SK-N-SH (cell line): ENCODE measurements at regions not wholly inside any gene's neighbourhood (a gene's known extent, or its start where the extent isn't known, plus 50 kb on each side); places are given as distances from the start of the nearest gene placed in this dataset.

Experiments
- CTCF ChIA-PET: fragments of 300-600, 350-600 bp; formaldehyde crosslinking; extraction: SDS; loops from one replicate; lab custom pipeline; 2021; lab: Yijun Ruan, JAX
- POLR2A ChIA-PET: fragments of 350-600 bp; sonication (Branson Sonifier 250); formaldehyde crosslinking; extraction: SDS; loops from one replicate; lab custom pipeline; 2020; ENCODE audit warnings: antibody characterized with exemption, inconsistent platforms; lab: Yijun Ruan, JAX
- DNase-seq: peaks from one replicate; pipeline ENCODE4 v3.0.0; 2012
- H2AFZ ChIP-seq: fragments of 200-600 bp; sonication (generic); 2 replicates; pipeline ENCODE4 v1.8.1; 2016; ENCODE audit warnings: antibody characterized with exemption, mild to moderate bottlenecking, low read depth
- H3F3A ChIP-seq: fragments of 200-600 bp; sonication (generic); replicated peaks from 2 replicates; pipeline ENCODE3; 2016; ENCODE audit warnings: antibody characterized with exemption, mild to moderate bottlenecking; ENCODE audit not compliant: insufficient read depth
- H3K27ac ChIP-seq, 2 experiments: fragments of 200-500 bp in 1 of 2; fragments of 200-600 bp in 1 of 2; sonication (Bioruptor generic) in 1 of 2; sonication (generic), shearing (Covaris generic) in 1 of 2; 2 replicates each; pipeline versions ENCODE4 v1.5.1 to v1.6.1; 2014 to 2016; ENCODE audit warnings: low read depth in 2 of 2, inconsistent platforms in 1 of 2, low read length in 1 of 2, mild to moderate bottlenecking in 1 of 2, mixed read lengths in 1 of 2
- H3K27me3 ChIP-seq: fragments of 200-600 bp; sonication (generic), shearing (Covaris generic); 2 replicates; pipeline ENCODE4 v1.6.1; 2016; ENCODE audit warnings: mixed run types; ENCODE audit not compliant: insufficient read depth
- H3K36me3 ChIP-seq, 2 experiments: fragments of 200-500 bp in 1 of 2; fragments of 200-600 bp in 1 of 2; sonication (Bioruptor generic) in 1 of 2; sonication (generic) in 1 of 2; replicated peaks in 1 of 2; 2 replicates each; pipeline versions ENCODE3 to v1.5.1; 2014 to 2016; ENCODE audit warnings: low read length in 1 of 2, mild to moderate bottlenecking in 1 of 2; ENCODE audit not compliant: insufficient read depth in 2 of 2, control insufficient read depth in 1 of 2
- H3K4me1 ChIP-seq, 2 experiments: fragments of 200-500 bp in 1 of 2; fragments of 200-600 bp in 1 of 2; sonication (Bioruptor generic) in 1 of 2; sonication (generic), shearing (Covaris generic) in 1 of 2; 2 replicates each; pipeline versions ENCODE4 v1.5.1 to v1.6.1; 2014 to 2016; ENCODE audit warnings: low read depth in 1 of 2, low read length in 1 of 2, mixed run types in 1 of 2; ENCODE audit not compliant: insufficient read depth in 2 of 2, control insufficient read depth in 1 of 2
- H3K4me2 ChIP-seq: fragments of 200-600 bp; sonication (generic), shearing (Covaris generic); 2 replicates; pipeline ENCODE4 v1.6.1; 2017; ENCODE audit warnings: mixed run types
- H3K4me3 ChIP-seq, 2 experiments: fragments of 200-500 bp in 1 of 2; fragments of 200-600 bp in 1 of 2; sonication (Bioruptor generic) in 1 of 2; sonication (generic), shearing (Covaris generic) in 1 of 2; 2 replicates each; pipeline versions ENCODE4 v1.5.1 to v1.8.1; 2014 to 2016; ENCODE audit warnings: low read depth in 2 of 2, inconsistent platforms in 1 of 2, low read length in 1 of 2, mild to moderate bottlenecking in 1 of 2, mixed read lengths in 1 of 2, moderate library complexity in 1 of 2
- H3K79me2 ChIP-seq: fragments of 200-600 bp; sonication (generic); 2 replicates; pipeline ENCODE4 v1.8.1; 2017; ENCODE audit warnings: mild to moderate bottlenecking; ENCODE audit not compliant: insufficient read depth
- H3K9ac ChIP-seq: fragments of 200-600 bp; sonication (generic); 2 replicates; pipeline ENCODE4 v1.6.1; 2017; ENCODE audit warnings: mixed run types
- H3K9me2 ChIP-seq: fragments of 200-600 bp; sonication (generic); 2 replicates; pipeline ENCODE4 v1.6.1; 2017; ENCODE audit warnings: mixed run types
- H3K9me3 ChIP-seq: fragments of 200-600 bp; sonication (generic); 2 replicates; pipeline ENCODE4 v1.6.1; 2017; ENCODE audit warnings: mixed run types, mild to moderate bottlenecking, moderate library complexity
- H4K20me1 ChIP-seq: fragments of 200-600 bp; sonication (generic); 2 replicates; pipeline ENCODE4 v1.6.1; 2017; ENCODE audit warnings: mild to moderate bottlenecking, mixed run types; ENCODE audit not compliant: insufficient read depth
- CHD2 ChIP-seq: fragments of 150-350 bp; IDR thresholded peaks from 2 replicates; pipeline ENCODE4 v1.6.1; 2018; ENCODE audit warnings: low read length; ENCODE audit not compliant: partially characterized antibody
- ELF1 ChIP-seq: IDR thresholded peaks from 2 replicates; pipeline ENCODE4 v1.4.0; 2012
- EP300 ChIP-seq, 2 experiments: IDR thresholded peaks; 2 replicates each; pipeline versions ENCODE4 v1.4.0 to v1.6.1; 2012; ENCODE audit warnings: borderline replicate concordance in 1 of 2, low read depth in 1 of 2, low read length in 1 of 2
- FOXJ3 ChIP-seq: sonication (generic); formaldehyde crosslinking; IDR thresholded peaks from 2 replicates; pipeline ENCODE4 v1.5.1; 2020; ENCODE audit warnings: mild to moderate bottlenecking, missing genetic modification reagents
- FOXM1 ChIP-seq: IDR thresholded peaks from 2 replicates; pipeline ENCODE4 v1.4.0; 2012; ENCODE audit warnings: low read depth, mild to moderate bottlenecking
- GATA2 ChIP-seq: sonication (generic); formaldehyde crosslinking; IDR thresholded peaks from 2 replicates; pipeline ENCODE4 v1.5.0; 2020; ENCODE audit warnings: mild to moderate bottlenecking, missing genetic modification reagents
- IRF3 ChIP-seq: fragments of 150-350 bp; IDR thresholded peaks from 2 replicates; pipeline ENCODE4 v1.6.1; 2016; ENCODE audit warnings: mild to moderate bottlenecking, low read depth, low read length
- NFIC ChIP-seq: IDR thresholded peaks from 2 replicates; pipeline ENCODE4 v1.4.0; 2012; ENCODE audit warnings: borderline replicate concordance
- RCOR1 ChIP-seq: fragments of 150-350 bp; IDR thresholded peaks from 2 replicates; pipeline ENCODE4 v1.6.1; 2017; ENCODE audit warnings: antibody characterized with exemption, low read length
- SIN3A ChIP-seq: IDR thresholded peaks from 2 replicates; pipeline ENCODE4 v1.6.1; 2012; ENCODE audit warnings: low read depth, mild to moderate bottlenecking, low read length, moderate library complexity, borderline replicate concordance
- SMC3 ChIP-seq: IDR thresholded peaks from 2 replicates; pipeline ENCODE4 v1.6.1; 2012; ENCODE audit warnings: low read depth, low read length, improper control_type of control experiment
- USF2 ChIP-seq: fragments of 150-350 bp; IDR thresholded peaks from 2 replicates; pipeline ENCODE4 v1.6.1; 2017; ENCODE audit warnings: antibody characterized with exemption, low read length, low read depth, borderline replicate concordance
- WGBS: methylation state at CpG from one replicate; pipeline ENCODE4 v1.1.6; 2017; ENCODE audit warnings: low lambda C conversion rate; 5-methylcytosine and 5-hydroxymethylcytosine counted together
- TF ChIP-seq, protein P1 (sequence below): IDR thresholded peaks from 2 replicates; pipeline ENCODE4 v1.4.0; 2012; ENCODE audit warnings: low read depth

DNA sequence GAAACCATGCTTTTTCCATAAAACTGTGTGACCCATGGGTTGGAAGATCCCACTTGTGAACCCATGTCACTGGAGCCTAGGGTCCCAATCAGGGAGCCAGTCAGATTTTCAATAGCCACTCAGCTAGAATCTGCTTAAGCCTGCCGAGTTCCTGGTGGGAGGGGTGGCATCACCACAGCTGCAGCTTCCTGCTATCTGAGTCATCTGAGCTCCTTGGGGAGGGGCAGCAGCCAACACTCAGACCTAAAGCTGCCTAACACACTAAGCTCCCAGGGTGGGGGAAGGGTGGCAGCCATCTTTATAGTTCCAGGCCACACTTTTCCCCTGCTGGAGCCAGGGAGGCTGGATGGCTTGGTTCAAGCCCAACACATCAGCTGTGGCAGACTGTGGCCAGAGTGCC, 350.1 kb downstream of the C4orf33 start:
- no peak for DNase-seq
- Histone ChIP-seq H3K79me2 (no peaks in the 10 kb centered on the region), H3K4me2 (no peak overlapping the region), H3K9ac (no peak overlapping the region), H3K9me3 (no peaks in the 10 kb centered on the region), H3F3A (no peaks in the 10 kb centered on the region), H3K27me3 (no peaks in the 10 kb centered on the region), H3K4me3 (no peak overlapping the region), H4K20me1 (no peaks in the 10 kb centered on the region), H3K4me1 (no peaks in the 10 kb centered on the region), H3K9me2 (no peaks in the 10 kb centered on the region), H3K27ac (no peak overlapping the region), H2AFZ (no peak overlapping the region), H3K36me3 (no peaks in the 10 kb centered on the region)
- no CpG with 5 or more reads among the region's 1 CpG for WGBS
- POLR2A ChIA-PET: no interaction called here
- CTCF ChIA-PET: no interaction called here
- TF ChIP-seq FOXJ3 (CRISPR knock-in tag) (no peak), CHD2 (no peak), USF2 (no peak), FOXM1 (no peak), SMC3 (no peak)

- CTCF ChIA-PET: interaction anchor here (1.5 kb wide), 1 partner anchor 187 kb away, joined by 4 read pairs; no protein-coding TSS in a partner anchor
- no peak overlapping the region for H3K4me3 ChIP-seq
- H3K9me3 ChIP-seq: no peaks in the 10 kb centered on the region
- DNase-seq: peak; percentile 13
- peaks cover 0 to 8% of the 10 kb centered on the region in 2 experiments; a peak in 2 of 4 replicates for H3K4me1 ChIP-seq
- no peaks in the 10 kb centered on the region for H4K20me1 ChIP-seq
- H2AFZ ChIP-seq: no peak overlapping the region
- H3K79me2 ChIP-seq: no peaks in the 10 kb centered on the region
- no peaks in the 10 kb centered on the region for H3F3A ChIP-seq
- H3K4me2 ChIP-seq: no peak overlapping the region
- no peak overlapping the region for H3K27ac ChIP-seq
- TF ChIP-seq EP300 (IDR thresholded peaks at IDR 0.05; ENCODE audit: borderline replicate concordance in 1 of 2, low read depth in 1 of 2, low read length in 1 of 2) (peak in 1 of 2 experiments; percentile 32; a peak in 2 of 4 replicates), RCOR1 (peak; percentile 55; the same call in 1 of the 2 replicates), ELF1 (no peak), GATA2 (CRISPR knock-in tag) (peak; percentile 68), FOXJ3 (CRISPR knock-in tag) (no peak), NFIC (no peak), SIN3A (no peak), IRF3 (no peak)
- TF ChIP-seq, protein P1, sequence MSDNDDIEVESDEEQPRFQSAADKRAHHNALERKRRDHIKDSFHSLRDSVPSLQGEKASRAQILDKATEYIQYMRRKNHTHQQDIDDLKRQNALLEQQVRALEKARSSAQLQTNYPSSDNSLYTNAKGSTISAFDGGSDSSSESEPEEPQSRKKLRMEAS: no peak
- H3K9ac ChIP-seq: no peak overlapping the region
- no peaks in the 10 kb centered on the region for H3K36me3 ChIP-seq
- H3K27me3 ChIP-seq: no peaks in the 10 kb centered on the region
- POLR2A ChIA-PET: no interaction called here
- 9% methylated on average over 4 of the region's 4 CpGs for WGBS
- no peaks in the 10 kb centered on the region for H3K9me2 ChIP-seq
These were observed 357.7 kb downstream of the C4orf33 start for GRCh38 chr4:129453524-129454200.
